ENCODE measurements at regions not wholly inside any gene's neighbourhood (a gene's known extent, or its start where the extent isn't known, plus 50 kb on each side); places are given as distances from the start of the nearest gene placed in this dataset.

GRCh38 chr1:227433663-227434341 is 115.5 kb upstream of the CDC42BPA start:
- WGBS, 4 donors: 89 to 94% (median 91%) methylated on average over 8 of the region's 8 CpGs
- Histone ChIP-seq H3K27ac (no peak overlapping the region), H3K27me3 (no peaks in the 10 kb centered on the region), H3K4me3 (no peak overlapping the region), H3K4me1 (replicated peaks in 1 of 2) (peaks cover 3 to 18% of the 10 kb centered on the region in 2 donors), H3K9me3 (replicated peaks in 1 of 3) (no peaks in the 10 kb centered on the region), H3K36me3 (replicated peaks in 1 of 2) (no peaks in the 10 kb centered on the region)
- intact Hi-C loops (cut with DNase I): loop anchor here (10.0 kb wide), 3 partner anchors 119 to 519 kb away; partner anchors contain the start of gene CDC42BPA (in 1 of the 2)
- DNase-seq: no peak
- no peak for TF ChIP-seq CTCF (IDR thresholded peaks at IDR 0.05)
- TF ChIP-seq POLR2A (IDR thresholded peaks at IDR 0.05): no peak

GRCh38 chr1:227432981-227433380 is 114.7 kb upstream of the CDC42BPA start:
- no peak for DNase-seq
- no peak for TF ChIP-seq CTCF (IDR thresholded peaks at IDR 0.05)
- TF ChIP-seq POLR2A (IDR thresholded peaks at IDR 0.05): no peak
- Histone ChIP-seq H3K36me3 (replicated peaks in 1 of 2) (no peaks in the 10 kb centered on the region), H3K9me3 (replicated peaks in 1 of 3) (no peaks in the 10 kb centered on the region), H3K27ac (no peak overlapping the region), H3K4me1 (replicated peaks in 1 of 2) (peaks cover 3 to 23% of the 10 kb centered on the region in 2 donors), H3K27me3 (no peaks in the 10 kb centered on the region), H3K4me3 (no peak overlapping the region)
- intact Hi-C loops (cut with DNase I): loop anchor here (10.0 kb wide), 3 partner anchors 118 to 518 kb away; partner anchors contain the start of gene CDC42BPA (in 1 of the 2)
- 90 to 96% (median 96%) methylated on average over 3 of the region's 3 CpGs for WGBS, 4 donors

GRCh38 chr1:227432181-227432535 is 113.9 kb upstream of the CDC42BPA start:
- H3K4me3 ChIP-seq: no peak overlapping the region
- 79 to 97% (median 90%) methylated on average over 1 of the region's 1 CpG for WGBS, 4 donors
- H3K27me3 ChIP-seq: no peaks in the 10 kb centered on the region
- DNase-seq: no peak
- no peak for TF ChIP-seq POLR2A (IDR thresholded peaks at IDR 0.05)
- no peak for TF ChIP-seq CTCF (IDR thresholded peaks at IDR 0.05)
- no peaks in the 10 kb centered on the region for H3K36me3 ChIP-seq (replicated peaks in 1 of 2)
- H3K4me1 ChIP-seq (replicated peaks in 1 of 2): peaks cover 3 to 23% of the 10 kb centered on the region in 2 donors
- H3K9me3 ChIP-seq (replicated peaks in 1 of 3): no peaks in the 10 kb centered on the region
- intact Hi-C loops (cut with DNase I): loop anchor here (10.0 kb wide), 3 partner anchors 117 to 517 kb away; partner anchors contain the start of gene CDC42BPA (in 1 of the 2)
- H3K27ac ChIP-seq: peak overlapping the region in 2 of 5 donors; percentile 34 to 57

- peak in 4 of 7 donors; percentile 17 to 63 (median 24) for DNase-seq
- Histone ChIP-seq H3K9me3 (replicated peaks in 1 of 3) (no peaks in the 10 kb centered on the region), H3K27me3 (no peaks in the 10 kb centered on the region), H3K36me3 (replicated peaks in 1 of 2) (no peaks in the 10 kb centered on the region), H3K27ac (peak overlapping the region in 3 of 5 donors; percentile 39 to 85 (median 57)), H3K4me1 (replicated peaks in 1 of 2) (peaks cover 3 to 14% of the 10 kb centered on the region in 2 donors), H3K4me3 (no peak overlapping the region)
- intact Hi-C loops (cut with DNase I): loop anchor here (10.0 kb wide), 3 partner anchors 115 to 515 kb away; partner anchors contain the start of gene CDC42BPA (in 1 of the 2)
- TF ChIP-seq POLR2A (IDR thresholded peaks at IDR 0.05) (no peak), CTCF (IDR thresholded peaks at IDR 0.05) (no peak)
- WGBS, 4 donors: 56 to 64% (median 59%) methylated on average over 13 of the region's 13 CpGs
Observed at GRCh38 chr1:227429447-227430359, 111.4 kb upstream of the CDC42BPA start.
